ENCODE measurements at regions not wholly inside any gene's neighbourhood (a gene's known extent, or its start where the extent isn't known, plus 50 kb on each side); places are given as distances from the start of the nearest gene placed in this dataset.
"Not testable (repeated sequence)": the region's sequence is repeated elsewhere in the genome, so short reads cannot be mapped to it uniquely, and the experiment has no call there.

- DNase-seq (ENCODE audit: low read depth): peak; percentile 1
These were observed 999.7 kb downstream of the CDH11 start for GRCh38 chr16:64122177-64122576.

DNA sequence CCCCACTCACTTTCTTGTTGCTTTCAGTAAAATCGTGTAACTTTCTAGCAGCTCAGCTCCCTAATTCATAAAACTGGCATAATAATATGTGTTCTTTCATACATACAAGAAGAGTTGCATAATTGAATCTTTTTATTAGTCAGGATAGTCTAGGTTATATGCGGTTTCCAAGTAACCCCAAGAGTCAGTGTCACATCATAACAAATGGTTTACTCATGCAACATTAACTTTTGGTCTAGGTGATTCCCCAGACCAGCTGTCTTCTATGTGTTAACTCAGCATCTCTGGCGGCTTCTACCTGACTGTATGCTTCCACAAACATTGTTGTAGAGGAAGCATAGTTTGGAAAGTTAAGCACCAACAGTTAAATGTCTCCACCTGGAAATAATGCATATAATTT, 1000.4 kb downstream of the CDH11 start:
- DNase-seq (ENCODE audit: low read depth): peak; percentile 86

GRCh38 chr16:64116151-64116550, 1005.7 kb downstream of the CDH11 start:
- DNase-seq (ENCODE audit: low read depth): no peak

- DNase-seq (ENCODE audit: low read depth): no peak
These were observed 1012.6 kb downstream of the CDH11 start for GRCh38 chr16:64109241-64109640.

- DNase-seq (ENCODE audit: low read depth): no peak
These were observed 1019.2 kb downstream of the CDH11 start for GRCh38 chr16:64102654-64103053.

DNA sequence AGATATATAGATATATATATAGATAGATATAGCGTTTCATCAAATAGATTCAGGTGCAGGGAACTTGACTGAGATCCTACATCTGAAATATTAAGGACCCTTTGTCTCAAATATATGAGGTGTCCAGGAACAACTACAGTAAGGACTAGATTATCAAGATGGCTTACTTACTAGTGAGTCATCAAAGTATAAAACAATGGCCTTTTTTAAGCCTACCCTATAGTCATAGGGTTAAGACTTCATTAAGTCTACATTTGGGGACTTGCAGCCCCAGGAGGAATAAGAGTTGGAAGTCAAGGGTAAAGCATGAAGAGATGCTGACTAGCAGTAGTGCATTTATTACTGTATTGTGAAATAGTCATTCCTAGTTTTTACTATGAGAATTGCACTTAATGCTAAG, 1023.4 kb downstream of the CDH11 start:
- DNase-seq (ENCODE audit: low read depth): no peak

- no peak for DNase-seq (ENCODE audit: low read depth)
These were observed 1025.2 kb downstream of the CDH11 start for GRCh38 chr16:64096689-64097088.

DNA sequence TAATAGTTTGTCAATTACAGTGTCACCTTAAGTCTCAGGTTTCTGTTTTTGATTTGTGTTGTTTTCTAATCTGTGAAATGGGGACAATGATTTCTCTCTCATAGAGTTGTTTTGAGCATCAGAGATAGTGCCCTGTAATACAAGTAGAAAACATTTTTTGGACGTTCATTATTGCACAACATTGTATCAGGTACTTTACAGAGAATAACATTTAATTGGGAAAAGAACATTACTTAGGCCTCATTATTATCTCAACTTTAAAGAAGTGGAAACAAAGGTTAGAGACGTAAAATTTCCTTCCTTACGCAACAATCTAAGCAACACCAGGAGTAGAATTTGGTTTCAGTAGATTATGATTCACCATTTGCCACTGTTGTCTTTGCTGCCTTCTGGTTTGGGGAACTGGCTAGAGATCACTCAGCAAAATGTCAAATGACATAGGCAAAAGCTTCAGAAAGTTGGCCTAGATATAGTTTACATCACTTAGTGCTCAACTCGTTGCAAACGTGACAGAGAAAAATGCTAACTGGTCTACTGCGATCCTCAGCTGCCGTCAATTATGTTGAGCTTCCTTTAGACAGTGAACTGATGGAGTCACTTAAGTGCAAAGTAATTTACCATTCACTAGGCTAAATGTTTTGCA, 1026.8 kb downstream of the CDH11 start:
- DNase-seq (ENCODE audit: low read depth): peak; percentile 28

DNA sequence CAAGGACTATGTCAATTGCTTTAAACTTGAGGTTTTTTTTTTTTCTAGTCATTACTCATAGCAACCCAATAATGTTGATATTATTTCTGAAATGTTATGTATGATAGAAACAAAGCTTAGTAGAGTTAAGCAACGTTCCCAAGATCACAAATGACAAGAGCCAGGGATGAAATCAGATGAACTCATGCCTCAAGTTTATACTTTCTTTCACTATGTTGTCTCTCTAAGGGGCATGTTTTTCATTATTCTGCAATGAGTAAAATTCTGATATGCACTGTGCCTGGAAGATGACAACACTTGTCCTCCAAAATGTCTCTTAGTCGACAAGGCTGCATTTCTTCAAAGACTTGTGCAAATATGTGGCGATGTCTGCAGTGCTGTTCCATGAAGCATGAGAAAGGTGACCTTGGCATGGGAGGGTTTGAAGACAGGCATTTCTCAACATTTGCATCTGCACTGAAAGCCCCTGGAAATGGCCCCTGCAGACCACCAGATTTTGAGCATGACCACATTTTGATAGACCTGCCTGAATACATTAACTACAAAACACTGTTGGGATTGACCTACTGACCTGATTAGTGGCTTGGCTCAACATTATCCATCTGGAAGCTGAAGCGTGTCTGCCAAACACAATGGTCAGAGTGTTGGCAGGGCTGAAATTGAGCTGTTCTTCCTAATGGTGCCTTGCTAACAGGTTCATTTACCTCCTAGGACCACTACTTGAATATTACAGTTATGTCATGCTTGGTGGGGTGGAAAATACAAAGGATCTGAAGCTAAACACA, 1027.5 kb downstream of the CDH11 start:
- peak; percentile 43 for DNase-seq (ENCODE audit: low read depth)

- DNase-seq (ENCODE audit: low read depth): peak; percentile 84
These were observed 1029.6 kb downstream of the CDH11 start for GRCh38 chr16:64092271-64092670.

GRCh38 chr16:64090327-64090726, 1031.5 kb downstream of the CDH11 start:
- no peak for DNase-seq (ENCODE audit: low read depth)

DNA sequence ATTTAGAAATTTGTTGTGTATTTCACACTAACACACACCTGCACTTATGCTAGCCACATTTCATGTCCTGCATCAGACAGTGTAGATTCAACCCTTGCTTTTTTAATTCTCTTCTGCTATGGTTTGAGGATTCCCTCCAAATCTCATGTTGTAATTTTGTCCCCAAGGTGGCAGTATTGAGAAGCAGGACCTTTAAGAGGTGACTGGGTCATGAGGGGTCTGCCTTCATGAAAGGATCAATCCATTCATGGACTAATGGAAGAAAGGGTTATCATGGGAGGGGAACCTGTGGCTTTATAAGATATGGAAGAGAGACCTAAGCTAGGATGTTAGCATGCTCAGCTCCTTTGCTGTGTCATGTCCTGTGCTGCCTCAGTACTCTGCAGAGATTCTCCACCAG, 1032.2 kb downstream of the CDH11 start:
- peak; percentile 38 for DNase-seq (ENCODE audit: low read depth)

GRCh38 chr16:64088838-64089237, 1033.0 kb downstream of the CDH11 start:
- no peak for DNase-seq (ENCODE audit: low read depth)

GRCh38 chr16:64085296-64085695, 1036.6 kb downstream of the CDH11 start:
- DNase-seq (ENCODE audit: low read depth): no peak

DNA sequence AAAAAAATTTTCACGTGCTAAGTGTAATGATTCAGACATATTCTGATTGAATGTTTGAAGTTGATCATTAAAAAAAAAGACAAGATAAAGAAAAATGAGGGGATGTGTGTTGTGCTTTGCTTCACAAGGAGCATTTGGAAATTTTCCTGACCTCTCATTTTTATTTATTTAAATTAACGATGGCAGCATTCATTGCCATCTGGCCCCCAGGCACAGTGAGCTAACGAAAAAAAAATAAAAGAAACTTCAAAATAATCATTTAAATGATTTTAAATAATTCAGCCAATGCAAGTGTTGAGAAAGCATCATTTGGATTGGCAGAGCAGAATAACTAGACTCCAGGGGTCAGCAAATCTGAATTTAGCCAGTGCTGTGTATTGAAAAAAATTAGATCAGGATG, 1037.2 kb downstream of the CDH11 start:
- DNase-seq (ENCODE audit: low read depth): no peak

- no peak for DNase-seq (ENCODE audit: low read depth)
These were observed 1038.3 kb downstream of the CDH11 start for GRCh38 chr16:64083428-64084129.

GRCh38 chr16:64077242-64077641, 1044.6 kb downstream of the CDH11 start:
- DNase-seq (ENCODE audit: low read depth): no peak

DNA sequence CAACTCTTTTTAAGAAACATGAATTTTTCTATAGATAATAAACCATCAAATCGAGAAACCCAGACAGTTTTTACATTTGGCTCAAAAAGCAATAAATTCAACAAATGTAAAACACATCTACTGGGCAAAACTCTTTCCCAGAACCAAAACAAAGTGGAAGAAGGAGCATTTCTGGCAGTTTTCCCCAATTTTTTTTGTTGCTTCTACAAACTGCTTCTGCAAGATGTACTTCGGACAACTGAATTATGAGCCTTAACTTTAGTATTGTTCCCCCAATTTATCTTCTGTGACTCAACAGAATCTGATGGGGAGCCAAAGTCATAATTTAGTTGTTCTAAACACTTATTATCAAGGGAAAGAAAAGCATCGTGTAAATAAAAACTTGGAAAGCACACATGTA, 1047.2 kb downstream of the CDH11 start:
- no peak for DNase-seq (ENCODE audit: low read depth)

GRCh38 chr16:64072131-64072730, 1049.6 kb downstream of the CDH11 start:
- not testable (repeated sequence) for DNase-seq (ENCODE audit: low read depth)

DNA sequence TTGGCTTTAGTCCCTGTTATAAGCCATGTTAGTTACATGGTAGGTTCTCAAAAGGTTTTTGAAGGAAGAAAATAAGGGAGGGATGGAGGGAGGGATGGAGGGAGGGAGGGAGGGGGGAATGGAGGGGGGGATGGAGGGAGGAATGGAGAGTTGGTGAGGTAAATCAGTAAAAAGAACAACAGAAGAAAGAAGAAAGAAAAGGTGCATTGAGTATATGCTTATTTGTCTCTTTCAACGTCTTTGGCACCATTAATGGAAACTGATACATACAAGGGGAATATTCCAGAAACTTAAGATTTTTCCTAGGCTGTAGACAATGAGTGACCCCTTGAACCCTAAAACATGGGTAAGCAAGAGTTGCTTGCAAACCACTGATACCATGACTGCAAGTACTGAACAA, 1056.3 kb downstream of the CDH11 start:
- no peak for DNase-seq (ENCODE audit: low read depth)

DNA sequence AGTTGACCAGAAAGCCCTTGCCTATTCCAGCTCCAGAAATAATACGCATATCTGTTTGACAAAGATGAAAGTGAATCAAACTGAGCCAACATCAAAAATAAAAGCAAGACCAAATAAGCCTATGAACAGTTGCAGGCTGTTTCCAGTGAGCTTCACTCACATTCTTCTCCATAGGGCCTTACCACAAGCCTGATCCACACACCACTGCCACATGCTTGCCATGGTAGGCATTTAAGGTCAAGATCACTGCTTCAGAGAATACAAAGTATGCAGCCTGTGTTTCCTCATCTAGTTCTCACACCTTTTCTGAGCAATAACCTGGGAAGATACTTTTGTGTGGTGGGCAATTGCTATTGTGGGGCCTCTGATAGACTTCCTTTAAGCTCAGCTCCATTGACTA, 1060.2 kb downstream of the CDH11 start:
- DNase-seq (ENCODE audit: low read depth): peak; percentile 65

DNA sequence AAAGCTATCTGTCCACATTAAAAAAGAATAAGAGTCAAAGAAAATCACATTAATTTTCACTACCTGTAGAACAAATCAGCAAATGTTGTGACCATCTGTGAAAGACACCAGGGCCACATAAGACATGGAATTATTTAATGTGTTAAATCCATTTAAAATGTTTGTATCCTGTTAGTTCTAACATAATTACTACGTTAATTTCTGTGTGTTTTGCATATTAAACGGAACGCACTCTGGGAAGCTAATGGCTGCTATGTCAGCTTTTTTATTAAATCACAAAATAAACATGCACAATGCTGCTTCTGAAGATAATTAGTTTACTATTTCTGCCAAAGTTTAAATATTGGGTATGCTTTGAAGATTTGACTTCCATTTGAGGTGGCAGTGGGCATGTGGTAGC, 1061.2 kb downstream of the CDH11 start:
- DNase-seq (ENCODE audit: low read depth): no peak

DNA sequence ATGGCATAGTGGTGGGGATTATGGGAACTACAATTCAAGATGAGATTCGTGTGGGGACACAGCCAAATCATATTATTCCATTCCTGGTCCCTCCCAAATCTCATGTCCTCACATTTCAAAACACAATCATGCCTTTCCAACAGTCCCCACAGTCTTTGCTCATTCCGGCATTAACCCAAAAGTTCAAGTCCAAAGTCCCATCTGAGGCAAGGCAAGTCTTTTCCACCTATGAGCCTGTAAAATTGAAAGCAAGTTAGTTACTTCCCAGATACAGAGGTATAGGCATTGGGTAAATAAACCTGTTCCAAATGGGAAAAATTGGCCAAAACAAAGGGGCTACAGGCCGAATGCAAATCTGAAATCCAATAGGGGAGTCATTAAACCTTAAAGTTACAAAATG, 1063.2 kb downstream of the CDH11 start:
- no peak for DNase-seq (ENCODE audit: low read depth)

All from renal cortical epithelial cell (primary cell).